NCI-H510A (cell line): ENCODE measurements at regions not wholly inside any gene's neighbourhood (a gene's known extent, or its start where the extent isn't known, plus 50 kb on each side); places are given as distances from the start of the nearest gene placed in this dataset.
"Not testable (repeated sequence)": the region's sequence is repeated elsewhere in the genome, so short reads cannot be mapped to it uniquely, and the experiment has no call there.

ENCODE experiments used
- DNase-seq: peaks from one replicate; lab custom pipeline; 2025; lab: John Stamatoyannopoulos, UW

- no peak for DNase-seq
These were observed 1176.8 kb downstream of the FAM133A start for GRCh38 chrX:94850811-94851210.

GRCh38 chrX:94854251-94854650, 1180.2 kb downstream of the FAM133A start:
- DNase-seq = peak; percentile 2

GRCh38 chrX:94862470-94862869, 1188.5 kb downstream of the FAM133A start:
- peak; percentile 0 for DNase-seq

- no peak for DNase-seq
These were observed 1197.6 kb downstream of the FAM133A start for GRCh38 chrX:94871640-94872039.

GRCh38 chrX:94901849-94902248, 1227.8 kb downstream of the FAM133A start:
- DNase-seq = no peak

GRCh38 chrX:94908171-94908570, 1234.2 kb downstream of the FAM133A start:
- no peak for DNase-seq

GRCh38 chrX:94908648-94909047, 1234.6 kb downstream of the FAM133A start:
- no peak for DNase-seq

- DNase-seq = no peak
These were observed 1240.2 kb downstream of the FAM133A start for GRCh38 chrX:94914235-94914634.

- DNase-seq = no peak
These were observed 1258.4 kb downstream of the FAM133A start for GRCh38 chrX:94932278-94932965.

- DNase-seq = no peak
These were observed 1262.7 kb downstream of the FAM133A start for GRCh38 chrX:94936722-94937121.

- DNase-seq = no peak
These were observed 1263.5 kb downstream of the FAM133A start for GRCh38 chrX:94937491-94937890.

- no peak for DNase-seq
These were observed 1268.6 kb downstream of the FAM133A start for GRCh38 chrX:94942603-94943002.

- not testable (repeated sequence) for DNase-seq
These were observed 1272.1 kb downstream of the FAM133A start for GRCh38 chrX:94946137-94946536.

- no peak for DNase-seq
These were observed 1287.7 kb downstream of the FAM133A start for GRCh38 chrX:94961730-94962129.

- no peak for DNase-seq
These were observed 1303.6 kb downstream of the FAM133A start for GRCh38 chrX:94977562-94977961.

- no peak for DNase-seq
These were observed 1304.0 kb downstream of the FAM133A start for GRCh38 chrX:94977986-94978385.
